IPS DF 4.7 (cell line): ENCODE measurements at regions not wholly inside any gene's neighbourhood (a gene's known extent, or its start where the extent isn't known, plus 50 kb on each side); places are given as distances from the start of the nearest gene placed in this dataset.

Source experiments
- DNase-seq: peaks from one replicate; pipeline ENCODE4 v3.0.0-alpha.2; 2013; ENCODE audit warnings: low spot score; ENCODE audit errors: extremely low read depth

DNA sequence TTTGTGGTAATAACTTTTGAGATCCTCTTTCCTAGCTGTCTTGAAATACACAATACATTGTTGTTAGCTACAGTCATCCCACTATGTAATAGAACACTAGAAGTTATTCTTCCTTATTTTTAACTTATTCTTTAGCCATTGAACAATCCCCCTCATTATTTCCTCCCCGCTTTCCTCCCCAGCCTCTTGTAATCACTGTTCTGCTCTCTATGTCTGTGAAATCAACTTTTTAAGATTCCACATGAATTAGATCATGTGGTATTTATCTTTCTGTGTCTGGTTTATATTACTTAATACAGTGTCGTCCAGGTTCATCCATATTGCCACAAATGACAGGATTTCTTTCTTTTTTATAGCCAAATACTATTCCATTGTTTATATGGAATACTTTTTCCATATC lies 72.9 kb downstream of the SLC10A2 start:
- DNase-seq = no peak

DNA sequence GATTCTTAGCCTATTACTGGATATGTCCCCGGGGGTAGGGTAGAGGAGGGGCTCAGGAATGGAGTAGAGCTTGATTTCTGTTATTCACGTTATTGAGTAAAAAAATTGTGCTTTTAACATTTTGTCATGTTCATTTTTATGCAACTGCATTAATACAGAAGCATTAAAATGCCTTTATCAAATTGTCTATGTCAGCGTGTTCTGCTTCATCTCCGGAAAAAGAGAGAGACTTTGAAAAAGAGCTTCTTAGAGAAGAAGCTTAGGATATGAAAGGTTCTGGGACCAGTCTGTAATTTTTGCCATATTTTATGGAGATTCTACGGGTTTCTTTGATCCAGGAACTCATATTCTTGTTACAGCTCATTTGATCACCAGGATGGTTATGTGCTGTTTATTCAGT lies 82.0 kb downstream of the SLC10A2 start:
- no peak for DNase-seq

DNA sequence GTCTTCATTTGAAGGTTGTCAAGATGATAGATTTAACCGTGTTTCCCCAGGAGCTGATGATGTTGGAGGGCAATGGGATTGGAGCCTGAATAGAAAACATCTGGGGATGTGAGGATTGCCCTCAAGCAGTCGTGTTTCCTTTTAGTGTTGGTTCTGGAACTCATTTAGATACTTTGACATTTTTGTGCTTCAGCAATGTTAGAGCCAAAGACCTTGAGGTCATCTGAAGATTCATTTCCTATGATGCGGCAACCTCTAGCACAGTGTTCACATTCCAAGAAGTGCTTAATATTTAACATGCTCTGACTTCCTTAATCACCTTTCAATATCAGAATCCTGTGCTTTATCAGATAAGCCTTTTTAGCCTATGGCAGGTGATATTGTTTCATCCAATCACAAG lies 82.7 kb downstream of the SLC10A2 start:
- DNase-seq = no peak

DNA sequence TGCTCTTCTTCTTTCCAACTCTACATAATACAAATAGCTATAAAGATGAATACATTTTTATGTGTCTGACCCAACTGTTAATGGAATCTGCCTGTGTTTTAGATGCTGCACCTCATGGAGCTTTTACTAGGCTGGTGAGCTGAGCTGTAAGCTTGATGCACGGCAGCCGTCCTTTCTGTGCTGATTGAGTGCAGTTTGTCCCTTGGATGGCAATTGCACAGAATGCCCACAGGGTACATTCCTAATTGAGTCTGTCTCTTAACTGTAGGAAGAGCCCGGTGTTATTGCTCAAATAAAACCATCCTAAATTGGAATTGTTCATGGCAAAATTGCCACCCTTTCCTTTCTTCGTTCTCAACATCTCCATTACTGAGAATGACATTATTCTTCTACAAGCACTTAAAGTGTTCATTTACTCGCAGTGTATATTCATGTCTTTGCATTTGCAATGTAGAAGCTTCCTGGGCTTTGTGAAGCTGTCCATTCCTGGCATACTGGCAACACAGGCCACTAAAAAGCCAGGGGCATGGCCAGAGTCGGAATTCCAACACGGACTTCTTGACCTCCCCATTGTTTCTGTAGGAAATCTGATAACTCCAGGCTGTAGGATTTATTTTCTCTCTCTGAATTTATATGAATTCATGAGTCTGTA lies 85.8 kb downstream of the SLC10A2 start:
- no peak for DNase-seq

DNA sequence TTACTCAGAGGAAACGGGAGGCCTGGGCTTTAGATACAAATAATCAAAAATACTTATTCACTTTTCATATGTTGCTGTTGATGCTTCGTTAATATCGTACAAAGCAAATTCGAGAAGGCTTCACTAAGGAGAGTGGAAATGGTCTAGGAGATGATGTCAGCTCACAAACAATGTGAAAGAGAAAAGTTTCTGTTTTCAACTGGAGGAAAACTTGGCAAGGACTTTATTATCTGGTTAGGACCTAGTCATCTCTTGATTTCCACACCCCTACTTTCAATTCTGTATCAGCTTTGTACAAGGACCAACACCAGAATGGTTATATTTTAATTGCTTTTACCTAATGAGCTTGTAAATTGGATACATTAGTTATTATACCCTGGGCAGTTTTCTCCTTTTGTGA lies 88.0 kb downstream of the SLC10A2 start:
- no peak for DNase-seq

DNA sequence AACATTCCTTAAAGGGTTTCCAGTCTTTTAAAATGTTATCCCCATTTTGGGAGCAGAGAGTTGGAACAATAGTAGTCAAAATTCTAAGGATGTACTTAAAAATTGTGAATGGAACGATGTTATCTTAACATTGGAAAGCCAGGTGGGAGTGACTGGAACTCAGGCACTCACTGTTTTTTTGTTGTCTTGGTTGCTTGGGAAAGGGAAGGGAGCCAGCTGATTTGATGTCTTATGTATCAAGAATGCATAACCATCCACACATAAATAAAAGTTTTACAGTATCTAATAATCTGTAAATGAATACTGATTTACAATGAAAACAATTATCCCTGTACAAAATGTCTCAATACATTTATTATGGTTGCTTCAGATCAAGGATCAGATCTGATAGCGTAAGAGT lies 88.7 kb downstream of the SLC10A2 start:
- DNase-seq = no peak

DNA sequence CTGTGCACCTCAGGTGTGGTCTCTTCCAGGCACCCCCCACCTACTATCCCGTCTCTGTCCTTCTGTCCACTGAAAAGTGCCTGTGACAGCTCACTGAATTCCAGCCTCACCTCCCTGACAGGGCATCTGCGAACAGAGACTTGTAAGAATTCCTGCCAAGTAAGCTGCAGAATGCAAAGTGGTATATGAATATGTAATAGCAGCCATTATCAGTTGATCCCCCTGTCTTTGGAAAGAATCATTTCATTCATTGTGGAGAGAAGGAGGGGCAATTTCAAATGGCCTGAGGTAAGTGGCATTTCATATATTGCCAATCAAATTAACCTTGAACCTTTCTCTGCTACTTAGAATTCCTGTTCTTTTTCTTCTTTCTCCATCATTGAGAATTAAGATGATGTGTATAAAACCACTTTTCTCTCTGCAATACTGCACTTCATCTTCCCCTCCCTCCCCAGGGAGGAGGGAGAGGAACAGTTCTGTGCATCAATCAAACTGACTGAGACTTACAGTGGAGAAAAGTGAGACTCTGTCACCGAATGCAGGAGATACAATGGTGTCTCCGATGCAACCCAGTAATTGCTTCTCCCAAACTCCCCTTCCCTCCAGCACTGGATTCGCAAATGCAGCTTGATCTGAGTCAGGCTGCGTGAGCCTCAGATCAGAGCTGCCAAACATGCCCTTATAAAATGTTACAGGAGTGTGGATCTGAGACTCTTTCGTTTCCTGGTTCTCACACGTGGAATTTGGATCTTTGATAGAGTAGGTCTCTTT lies 91.7 kb downstream of the SLC10A2 start:
- DNase-seq = no peak

DNA sequence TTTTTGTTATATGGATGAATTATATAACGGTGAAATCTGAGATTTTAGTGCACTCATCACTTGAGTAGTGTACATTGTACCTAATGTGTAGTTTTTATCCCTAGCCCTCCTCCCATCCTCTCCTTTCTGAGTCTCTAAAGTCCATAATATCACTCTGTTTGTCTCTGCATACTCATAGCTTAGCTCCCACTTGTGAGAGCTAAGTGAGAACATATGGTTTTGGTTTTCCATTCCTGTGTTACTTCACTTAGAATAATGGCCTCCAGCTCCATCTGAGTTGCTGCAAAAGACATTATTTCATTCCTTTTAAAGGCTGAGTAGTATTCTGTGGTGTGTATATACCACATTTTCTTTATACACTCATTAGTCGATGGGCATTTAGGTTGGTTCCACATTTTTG lies 94.0 kb downstream of the SLC10A2 start:
- no peak for DNase-seq

DNA sequence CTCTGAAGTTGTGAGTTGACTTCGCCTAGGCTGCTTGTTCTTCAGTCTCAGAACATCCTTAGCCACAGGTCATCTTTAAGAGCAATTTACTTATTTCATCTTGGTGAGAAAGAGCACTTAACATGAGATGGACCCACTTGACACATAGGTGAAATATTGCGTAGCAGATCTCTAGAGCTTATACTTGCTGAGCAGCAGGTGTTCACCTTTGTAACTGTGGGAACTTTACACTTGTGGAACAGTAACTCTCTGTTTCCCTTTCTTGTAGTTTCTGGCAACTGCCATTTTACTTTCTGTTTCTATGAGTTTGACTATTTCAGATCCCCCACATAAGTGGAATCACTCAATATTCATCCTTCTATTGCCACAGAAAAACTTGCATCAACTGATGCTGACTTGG lies 95.7 kb downstream of the SLC10A2 start:
- no peak for DNase-seq

DNA sequence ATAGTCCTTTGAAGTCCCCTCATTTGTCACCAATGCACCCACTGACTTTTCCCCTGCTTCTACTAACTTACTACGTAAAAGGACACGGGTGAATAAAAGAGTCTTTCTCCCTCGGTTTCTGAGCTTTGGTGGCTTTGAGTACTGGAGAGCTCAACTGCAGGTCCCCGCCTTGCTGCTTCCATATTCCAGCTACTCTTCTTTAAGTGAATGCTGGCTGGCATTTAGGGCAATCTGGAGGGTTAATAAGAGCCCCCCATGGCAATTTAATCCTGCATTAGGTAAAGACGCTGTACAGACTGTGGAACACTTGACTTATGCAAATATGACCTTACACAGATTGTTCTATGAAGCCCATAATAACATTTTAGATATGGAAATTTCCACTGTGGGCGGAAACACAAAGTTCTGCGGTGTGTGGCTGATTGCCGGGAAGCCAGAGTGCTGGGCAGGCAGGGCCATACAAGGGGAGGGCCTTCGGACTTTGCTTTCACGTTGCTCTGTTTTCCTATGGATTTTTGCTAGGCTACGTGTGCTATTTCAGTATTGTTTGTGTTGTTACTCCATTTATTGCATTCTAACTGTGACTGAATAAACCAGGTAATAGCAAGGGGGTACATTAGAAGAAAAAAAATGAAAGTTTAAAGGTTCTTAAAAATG lies 97.5 kb downstream of the SLC10A2 start:
- DNase-seq = no peak

DNA sequence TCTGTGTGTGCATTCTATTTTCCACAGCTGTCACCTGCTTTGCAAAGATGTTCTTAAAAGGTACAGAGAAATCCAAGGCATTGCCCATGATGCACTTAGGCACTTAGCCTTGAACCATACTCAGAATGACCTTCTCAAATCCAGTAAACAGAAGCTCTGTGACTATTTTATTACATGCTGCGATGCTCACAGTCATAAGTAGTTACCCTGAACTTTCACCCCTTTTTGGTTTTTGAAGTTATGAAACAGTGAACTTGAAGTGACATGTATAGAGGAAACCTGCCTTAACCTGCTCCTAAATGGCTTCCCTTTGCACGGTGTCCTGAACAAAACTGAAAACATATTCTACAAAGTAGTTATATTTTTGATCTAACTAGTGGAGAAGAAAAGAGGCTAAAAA lies 100.4 kb downstream of the SLC10A2 start:
- no peak for DNase-seq

DNA sequence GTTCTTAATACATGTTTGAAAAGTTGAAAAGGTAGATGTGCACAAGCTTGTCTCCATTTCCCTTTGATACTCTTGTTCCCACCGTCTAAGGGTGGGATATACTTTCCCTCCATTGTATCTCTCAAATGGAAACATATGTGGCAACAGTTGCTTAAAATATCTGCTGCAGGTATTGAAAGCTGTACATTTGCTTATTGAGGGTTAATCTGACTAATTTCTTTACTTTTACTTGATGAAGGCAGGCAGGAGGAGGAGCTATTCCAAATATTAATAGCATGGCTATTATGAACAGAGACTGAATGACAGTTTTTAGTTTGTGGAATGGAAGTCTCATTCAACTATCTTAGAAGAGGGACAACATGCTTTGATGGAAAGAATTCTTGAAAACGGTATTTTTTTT lies 103.8 kb downstream of the SLC10A2 start:
- DNase-seq = no peak

DNA sequence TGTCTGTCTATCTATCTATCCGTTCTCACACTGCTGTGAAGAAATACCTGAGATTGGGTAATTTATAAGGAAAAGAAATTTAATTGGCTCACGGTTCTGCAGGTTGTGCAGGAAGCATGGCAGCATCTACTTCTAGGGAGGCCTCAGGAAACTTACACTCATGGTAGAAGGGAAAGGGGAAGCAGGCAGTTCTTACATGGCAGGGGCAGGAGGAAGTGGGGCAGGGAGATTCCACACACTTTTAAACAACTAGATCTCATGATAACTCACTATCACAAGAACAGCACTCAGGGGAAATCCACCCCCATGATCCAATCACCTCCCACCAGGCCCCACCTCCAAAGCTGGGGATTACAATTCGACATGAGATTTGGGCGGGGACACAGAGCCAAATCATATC lies 105.3 kb downstream of the SLC10A2 start:
- DNase-seq = no peak

DNA sequence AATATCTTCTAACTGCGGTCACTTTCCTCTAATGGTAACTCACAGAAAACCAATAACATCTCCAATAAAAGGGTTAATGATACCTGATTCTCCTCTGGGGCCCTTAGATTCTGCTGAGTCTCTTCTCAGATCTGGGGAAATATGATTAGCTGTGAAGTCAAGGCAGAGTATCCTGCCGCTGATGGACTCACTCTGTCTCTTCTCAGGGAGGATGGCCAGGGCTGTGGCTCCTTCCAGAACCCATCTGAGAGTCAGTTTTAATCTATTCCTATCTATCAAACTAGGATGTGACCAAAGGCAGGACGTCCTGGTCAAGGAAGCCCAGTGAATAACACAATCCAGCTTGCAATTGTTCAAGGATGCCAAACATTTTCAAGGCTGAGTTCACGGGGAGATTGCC lies 109.8 kb downstream of the SLC10A2 start:
- no peak for DNase-seq

DNA sequence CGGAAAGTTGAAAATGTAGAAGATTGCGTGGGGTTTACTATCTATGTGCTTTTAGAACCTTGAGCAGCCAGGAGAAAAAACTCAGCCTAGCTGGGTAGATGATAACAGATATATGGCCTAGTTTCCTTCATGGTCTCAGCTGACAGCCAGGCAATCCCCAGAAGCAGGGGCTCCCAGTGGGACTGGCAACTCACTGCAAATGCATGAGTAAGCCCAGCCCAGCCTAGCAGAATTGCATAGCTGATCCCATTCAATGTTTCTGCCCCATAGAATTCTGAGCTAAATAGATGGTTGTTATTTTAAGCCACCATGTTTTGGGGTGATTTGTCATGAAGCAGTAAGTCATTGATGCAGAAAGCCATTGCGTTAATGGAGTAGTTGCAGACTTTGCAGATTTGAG lies 108.5 kb downstream of the ERCC5 start:
- no peak for DNase-seq

DNA sequence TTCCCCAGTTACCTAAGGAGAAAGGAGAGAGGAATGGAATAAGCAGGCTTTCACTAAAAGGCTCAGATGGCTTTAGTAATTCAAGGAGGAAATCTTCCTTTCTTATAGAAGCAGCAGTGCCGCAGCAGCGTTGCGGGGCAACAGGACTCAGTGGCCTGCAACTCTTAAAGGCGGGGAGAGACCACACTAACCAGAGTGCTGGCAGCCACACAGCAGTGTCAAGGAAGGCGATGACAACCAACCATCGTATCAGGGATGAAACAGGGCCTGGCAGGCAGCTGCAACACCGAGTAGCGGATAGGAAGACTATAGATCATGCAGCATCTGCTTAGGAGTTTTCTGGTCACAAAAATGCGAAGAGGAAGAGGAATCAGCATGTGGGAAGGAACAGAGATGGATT lies 106.0 kb downstream of the ERCC5 start:
- no peak for DNase-seq

DNA sequence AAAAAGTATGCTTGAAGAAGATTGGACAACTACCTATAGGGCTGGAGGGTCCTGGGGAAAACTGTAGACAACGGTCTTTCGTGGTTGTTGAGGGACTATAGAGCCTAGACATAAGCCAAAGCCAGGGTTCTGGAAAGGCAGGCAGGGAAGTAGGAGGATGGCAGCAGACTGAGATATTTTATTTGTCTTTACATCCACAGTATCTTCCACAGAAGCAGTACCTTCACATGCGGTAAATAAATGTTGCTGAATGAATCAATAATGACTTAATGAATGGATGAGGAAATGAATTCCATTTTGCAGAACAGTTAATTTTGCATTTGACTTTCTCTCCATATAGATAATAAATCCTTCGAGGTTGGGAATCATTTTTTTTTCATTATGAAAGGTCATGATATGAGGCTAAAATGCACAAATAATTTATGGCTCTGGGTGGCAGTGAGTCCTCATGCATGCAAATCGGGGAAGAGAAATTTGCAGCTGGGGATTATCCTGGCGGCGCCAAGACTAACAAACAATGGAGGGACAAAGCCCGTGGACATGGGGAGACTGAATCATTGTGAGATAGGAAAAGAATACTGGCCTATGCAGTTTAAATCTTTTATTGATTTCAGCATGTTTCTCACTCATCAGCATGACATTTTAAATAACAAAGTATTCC lies 102.0 kb downstream of the ERCC5 start:
- no peak for DNase-seq

DNA sequence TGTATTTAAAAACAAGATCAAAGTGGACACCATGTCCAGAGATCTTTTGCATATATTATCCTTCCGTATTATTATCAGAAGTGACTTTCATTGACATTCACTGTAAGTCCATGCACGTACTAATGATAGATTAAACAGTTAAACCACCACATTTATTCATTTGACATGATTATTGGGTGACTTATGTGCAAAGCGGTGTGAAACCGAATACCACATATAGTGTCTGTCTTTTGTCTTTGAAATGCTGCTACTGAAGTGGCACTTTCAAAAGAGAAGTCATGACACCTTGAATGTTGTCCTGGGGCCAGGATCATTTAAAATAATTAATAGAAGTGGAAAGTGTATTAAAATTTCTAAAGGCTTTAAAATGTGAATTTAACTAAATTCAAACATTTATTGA lies 100.1 kb downstream of the ERCC5 start:
- DNase-seq = no peak

DNA sequence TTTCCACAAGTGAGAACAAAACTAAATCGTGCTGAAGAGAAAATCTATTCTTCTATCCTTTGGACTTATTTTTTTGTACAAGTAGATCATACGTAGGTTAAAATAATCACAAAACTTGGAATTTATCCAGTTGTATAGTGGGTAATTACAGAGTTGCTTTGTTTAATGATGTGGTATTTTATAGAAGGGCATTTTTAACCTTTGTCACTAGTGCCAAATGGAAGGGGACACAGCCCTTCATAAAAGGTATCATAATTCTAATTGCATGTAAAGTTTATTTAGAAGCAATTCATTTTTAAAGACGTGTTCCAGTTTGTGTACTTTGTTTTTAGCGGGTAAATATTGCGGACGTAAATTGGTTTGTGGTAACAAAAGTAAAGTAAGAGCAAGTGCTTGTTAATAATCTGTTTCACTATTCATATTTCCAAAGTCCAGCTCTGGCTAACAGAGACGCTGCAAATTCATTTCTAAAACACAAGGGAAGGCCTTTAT lies 99.5 kb downstream of the ERCC5 start:
- DNase-seq = no peak

DNA sequence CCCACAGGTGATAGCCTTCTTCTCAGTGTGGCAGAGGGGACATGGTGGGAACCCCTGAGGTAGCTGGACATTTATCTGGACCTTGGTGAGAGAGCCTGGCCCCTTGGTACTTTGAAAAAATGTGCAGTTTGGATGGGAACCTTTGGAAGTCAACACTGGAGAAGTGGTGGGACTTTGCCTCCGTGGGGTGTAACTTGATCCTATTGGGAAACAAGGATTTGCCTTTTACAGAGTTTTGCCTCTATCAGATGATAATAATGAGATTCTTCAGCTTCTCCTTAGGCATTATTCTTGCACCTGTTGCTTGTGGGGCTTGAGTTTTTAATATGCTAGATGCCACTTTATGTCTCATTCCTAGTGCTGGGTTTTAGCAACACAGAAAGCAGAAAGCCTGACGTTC lies 99.0 kb downstream of the ERCC5 start:
- DNase-seq = no peak

DNA sequence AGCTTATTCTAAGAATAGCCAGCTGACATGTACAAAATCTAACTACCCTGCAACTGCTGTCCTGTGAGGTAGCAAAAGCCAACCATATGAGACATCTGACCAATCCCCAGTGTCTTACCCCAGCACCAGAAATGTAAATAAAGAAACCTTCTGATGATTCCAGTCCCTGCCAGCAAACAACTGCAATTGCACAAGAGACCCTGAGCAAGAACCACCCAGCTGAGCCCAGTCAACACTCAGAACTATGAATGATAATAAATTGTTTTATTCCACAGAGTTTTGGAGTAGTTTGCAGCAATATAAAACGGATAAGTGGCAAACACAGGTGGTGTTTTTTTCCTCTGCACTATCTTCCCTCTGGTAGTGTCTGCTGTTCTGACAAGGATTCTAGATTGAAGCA lies 94.9 kb downstream of the ERCC5 start:
- DNase-seq = no peak

DNA sequence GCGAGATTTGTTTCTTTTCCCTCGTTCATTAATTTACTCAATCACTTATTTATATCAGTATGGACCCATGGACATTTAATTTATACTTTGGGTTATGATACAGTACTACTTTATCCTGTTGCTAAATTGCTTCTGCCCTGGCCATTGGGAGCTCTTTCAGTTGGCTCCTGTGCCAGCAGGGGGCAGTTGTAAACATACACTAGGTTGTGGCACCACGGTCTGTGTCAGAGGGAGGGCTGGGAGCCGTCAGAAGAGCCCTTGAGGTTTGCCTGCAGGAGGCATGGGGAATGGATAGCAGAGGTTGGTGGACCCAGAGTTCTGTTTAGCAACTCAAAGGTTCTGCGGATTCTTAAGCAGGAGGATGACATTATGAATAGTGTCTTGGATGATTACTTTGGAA lies 94.3 kb downstream of the ERCC5 start:
- peak; percentile 28 for DNase-seq
